H1 (cell line): ENCODE measurements at regions not wholly inside any gene's neighbourhood (a gene's known extent, or its start where the extent isn't known, plus 50 kb on each side); places are given as distances from the start of the nearest gene placed in this dataset.
A peak's percentile ranks its signal among the peaks of the same experiment; 100 is the strongest.

Source experiments
- CTCF ChIA-PET: fragments of 300-600 bp; sonication (Branson Sonifier 250); formaldehyde crosslinking; loops from one replicate; lab custom pipeline; 2021; ENCODE audit not compliant: partially characterized antibody; lab: Charles Lee
- POLR2A ChIA-PET: fragments of 300-600 bp; sonication (Branson Sonifier 250); formaldehyde crosslinking; loops from one replicate; lab custom pipeline; 2021; ENCODE audit warnings: inconsistent platforms; ENCODE audit not compliant: partially characterized antibody; lab: Charles Lee
- DNase-seq, 2 experiments: peaks; one replicate each; pipeline versions ENCODE4 v3.0.0 to v3.0.0-alpha.2; 2010 to 2022; ENCODE audit warnings: low spot score in 2 of 2, low read depth in 1 of 2, mixed read lengths in 1 of 2
- FAIRE-seq: peaks from 2 replicates; lab custom pipeline; 2011; peaks lifted over from hg19 to GRCh38; lab: Jason Lieb, UNC
- H2AFZ ChIP-seq: 2 replicates; pipeline ENCODE4 v1.8.1; 2012; ENCODE audit warnings: low read length, inconsistent platforms
- H2AK5ac ChIP-seq: 2 replicates; pipeline ENCODE4 v1.6.1; 2013; ENCODE audit warnings: low read depth, low read length
- H2BK120ac ChIP-seq: replicated peaks from 2 replicates; pipeline ENCODE3; 2013; ENCODE audit warnings: low read depth, low read length, inconsistent platforms
- H2BK12ac ChIP-seq: 2 replicates; pipeline ENCODE4 v1.6.1; 2013; ENCODE audit warnings: low read depth, low read length
- H2BK15ac ChIP-seq: 2 replicates; pipeline ENCODE4 v1.6.1; 2013; ENCODE audit warnings: low read length
- H2BK20ac ChIP-seq: 2 replicates; pipeline ENCODE4 v1.6.1; 2013; ENCODE audit warnings: low read length
- H2BK5ac ChIP-seq: 2 replicates; pipeline ENCODE4 v1.6.1; 2013; ENCODE audit warnings: low read depth, low read length
- H3K14ac ChIP-seq: 2 replicates; pipeline ENCODE4 v1.6.1; 2013; ENCODE audit warnings: inconsistent platforms; ENCODE audit not compliant: insufficient read length
- H3K18ac ChIP-seq: 2 replicates; pipeline ENCODE4 v1.6.1; 2013; ENCODE audit warnings: low read length; ENCODE audit errors: extremely low read depth
- H3K23ac ChIP-seq: 2 replicates; pipeline ENCODE4 v1.6.1; 2013; ENCODE audit warnings: inconsistent platforms; ENCODE audit not compliant: insufficient read length
- H3K23me2 ChIP-seq: 2 replicates; pipeline ENCODE4 v1.6.1; 2013; ENCODE audit warnings: low read depth, low read length
- H3K27ac ChIP-seq: 2 replicates; pipeline ENCODE4 v1.6.1; 2011; ENCODE audit warnings: low read depth, low read length, inconsistent platforms
- H3K27me3 ChIP-seq, 4 experiments: replicated peaks in 1 of 4; 1 replicate in 1 of 4; 2 replicates in 3 of 4; pipeline versions ENCODE4 v1.6.1 to v1.8.1; 2011 to 2013; ENCODE audit warnings: low read length in 3 of 4, mild to moderate bottlenecking in 3 of 4, inconsistent platforms in 2 of 4, mixed read lengths in 2 of 4, moderate library complexity in 1 of 4; ENCODE audit not compliant: control insufficient read depth in 3 of 4, insufficient read depth in 3 of 4; ENCODE audit errors: extremely low read depth in 1 of 4
- H3K36me3 ChIP-seq, 4 experiments: 2 replicates each; pipeline versions ENCODE4 v1.6.1 to v1.8.1; 2011 to 2013; ENCODE audit warnings: mild to moderate bottlenecking in 4 of 4, low read length in 3 of 4, moderate library complexity in 2 of 4, control low read depth in 1 of 4, inconsistent platforms in 1 of 4; ENCODE audit not compliant: insufficient read depth in 4 of 4, control insufficient read depth in 2 of 4
- H3K4ac ChIP-seq: replicated peaks from 2 replicates; pipeline ENCODE3; 2013; ENCODE audit warnings: low read length, low read depth, mixed read lengths, inconsistent platforms; ENCODE audit not compliant: insufficient read length
- H3K4me1 ChIP-seq, 4 experiments: replicated peaks in 1 of 4; 1 replicate in 1 of 4; 2 replicates in 3 of 4; pipeline versions ENCODE4 v1.6.1 to v1.8.1; 2011 to 2013; ENCODE audit warnings: low read length in 3 of 4, inconsistent platforms in 2 of 4, mixed read lengths in 1 of 4; ENCODE audit not compliant: insufficient read depth in 4 of 4, control insufficient read depth in 3 of 4
- H3K4me2 ChIP-seq, 2 experiments: 2 replicates each; pipeline versions ENCODE4 v1.6.1 to v1.8.1; 2011 to 2013; ENCODE audit warnings: low read depth in 2 of 2, low read length in 2 of 2, control low read depth in 1 of 2, inconsistent platforms in 1 of 2, mild to moderate bottlenecking in 1 of 2; ENCODE audit not compliant: insufficient read depth in 1 of 2
- H3K4me3 ChIP-seq, 4 experiments: fragments of 200-600, 300-600 bp in 1 of 4; sonication (generic), shearing (Covaris generic), sonication (Bioruptor Twin) in 1 of 4; 2 replicates each; pipeline versions ENCODE4 v1.5.1 to v1.8.1; 2011 to 2016; ENCODE audit warnings: low read length in 4 of 4, low read depth in 3 of 4, control low read depth in 2 of 4, inconsistent platforms in 2 of 4, mild to moderate bottlenecking in 2 of 4, mixed read lengths in 1 of 4, moderate library complexity in 1 of 4; ENCODE audit not compliant: insufficient read depth in 2 of 4; ENCODE audit errors: extremely low read depth in 1 of 4
- H3K56ac ChIP-seq: replicated peaks from 2 replicates; pipeline ENCODE3; 2013; ENCODE audit warnings: low read depth, mild to moderate bottlenecking, mixed read lengths, low read length, inconsistent platforms; ENCODE audit not compliant: insufficient read length
- H3K79me1 ChIP-seq: 2 replicates; pipeline ENCODE4 v1.6.1; 2013; ENCODE audit warnings: low read depth, low read length, control low read depth
- H3K79me2 ChIP-seq, 2 experiments: 2 replicates each; pipeline versions ENCODE4 v1.6.1 to v1.8.1; 2012 to 2013; ENCODE audit warnings: low read length in 2 of 2, mild to moderate bottlenecking in 2 of 2, inconsistent platforms in 1 of 2; ENCODE audit not compliant: insufficient read depth in 2 of 2, control insufficient read depth in 1 of 2
- H3K9ac ChIP-seq, 4 experiments: replicated peaks in 1 of 4; 1 replicate in 1 of 4; 2 replicates in 3 of 4; pipeline versions ENCODE4 v1.6.1 to v1.8.1; 2011 to 2013; ENCODE audit warnings: low read depth in 3 of 4, low read length in 3 of 4, control low read depth in 2 of 4, mild to moderate bottlenecking in 2 of 4, moderate library complexity in 2 of 4, inconsistent platforms in 1 of 4; ENCODE audit errors: extremely low read depth in 1 of 4
- H3K9me3 ChIP-seq, 2 experiments: 2 replicates each; pipeline versions ENCODE4 v1.6.1 to v1.8.1; 2012 to 2013; ENCODE audit warnings: mild to moderate bottlenecking in 2 of 2, moderate library complexity in 2 of 2, control low read depth in 1 of 2, inconsistent platforms in 1 of 2, low read depth in 1 of 2, low read length in 1 of 2, mixed read lengths in 1 of 2; ENCODE audit not compliant: insufficient read depth in 2 of 2
- H4K20me1 ChIP-seq, 2 experiments: replicated peaks in 1 of 2; 2 replicates each; pipeline versions ENCODE3 to v1.8.1; 2011 to 2013; ENCODE audit warnings: inconsistent platforms in 2 of 2, low read length in 2 of 2, mild to moderate bottlenecking in 1 of 2; ENCODE audit not compliant: insufficient read depth in 2 of 2, control insufficient read depth in 1 of 2
- H4K5ac ChIP-seq: 2 replicates; pipeline ENCODE4 v1.6.1; 2013; ENCODE audit warnings: low read length, low read depth, mixed read lengths, inconsistent platforms; ENCODE audit not compliant: insufficient read length
- H4K8ac ChIP-seq: 2 replicates; pipeline ENCODE4 v1.8.0; 2013; ENCODE audit warnings: mild to moderate bottlenecking, moderate library complexity, low read length, inconsistent platforms; ENCODE audit not compliant: insufficient read depth; ENCODE audit errors: extremely low read depth
- H4K91ac ChIP-seq: replicated peaks from 2 replicates; pipeline ENCODE3; 2013; ENCODE audit warnings: low read length, mixed read lengths, inconsistent platforms; ENCODE audit not compliant: insufficient read length
- TAF7 ChIP-seq: optimal IDR thresholded peaks from 2 replicates; pipeline ENCODE3; 2011; ENCODE audit warnings: low read depth, mild to moderate bottlenecking, inconsistent platforms, low read length, moderate library complexity, borderline replicate concordance
- TBP ChIP-seq: IDR thresholded peaks from 2 replicates; pipeline ENCODE4 v1.6.1; 2011; ENCODE audit warnings: low read depth, low read length, improper control_type of control experiment
- YY1 ChIP-seq: IDR thresholded peaks from 2 replicates; pipeline ENCODE4 v1.6.1; 2011; ENCODE audit warnings: low read depth, mild to moderate bottlenecking, low read length
- WGBS, 2 experiments: shearing (Covaris generic) in 1 of 2; methylation state at CpG; one replicate each; pipeline versions ENCODE4 v1.1.6 to v1.1.7; 2013 to 2015; ENCODE audit warnings: low lambda C conversion rate in 2 of 2, mixed read lengths in 2 of 2, inconsistent platforms in 1 of 2, low coverage in 1 of 2, missing lambda C conversion rate in 1 of 2; ENCODE audit not compliant: insufficient replicate concordance in 2 of 2, insufficient coverage in 1 of 2, insufficient read length in 1 of 2; ENCODE audit errors: extremely low coverage in 1 of 2, missing lambda C conversion rate in 1 of 2; 5-methylcytosine and 5-hydroxymethylcytosine counted together

DNA sequence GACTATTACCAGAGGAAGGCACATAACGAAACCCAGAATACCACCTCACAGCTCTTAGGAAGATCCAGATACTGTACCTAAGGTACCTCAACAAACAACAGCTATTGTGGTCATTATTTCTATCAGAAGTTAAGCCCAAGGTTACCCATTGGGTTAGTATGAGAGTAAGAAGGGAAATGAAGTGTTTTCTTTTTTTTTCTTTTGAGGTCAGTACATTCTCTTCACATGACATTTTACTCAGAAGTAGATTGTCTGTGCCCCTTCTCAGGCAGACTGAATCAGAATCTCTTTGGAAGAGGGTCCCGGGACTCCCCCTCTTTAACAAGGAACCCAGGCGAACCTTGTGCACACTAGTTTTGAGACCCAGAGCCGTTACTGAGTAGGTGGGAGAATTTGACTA, 233.7 kb upstream of the CXCR4 start (continued):
- no peak for TF ChIP-seq YY1

DNA sequence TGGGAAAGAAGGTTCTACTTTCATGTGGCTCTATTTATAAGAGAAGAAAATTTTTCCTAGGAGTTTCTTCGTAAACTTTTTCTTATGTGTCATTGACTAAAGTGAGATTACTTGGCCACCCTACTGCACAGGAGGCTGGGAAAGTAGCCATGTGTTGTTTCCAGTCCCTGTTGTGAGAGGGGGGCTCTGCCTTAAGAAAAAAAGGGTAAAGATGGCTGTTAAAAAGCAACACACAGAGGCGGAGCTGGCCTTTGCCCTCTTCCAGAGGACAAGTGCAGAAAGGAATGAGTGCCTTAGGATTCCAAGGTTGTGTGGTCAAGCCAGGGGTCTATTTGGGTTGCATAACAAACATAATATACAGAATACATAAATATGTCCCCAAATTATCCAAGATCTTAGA, 230.0 kb upstream of the CXCR4 start:
- Histone ChIP-seq H3K23me2 (no peaks in the 10 kb centered on the region), H3K4me1 (no peaks in the 10 kb centered on the region), H2AFZ (no peak overlapping the region), H3K9ac (no peak overlapping the region), H3K27me3 (no peaks in the 10 kb centered on the region), H3K4me3 (no peak overlapping the region), H2BK20ac (no peak overlapping the region), H3K79me1 (no peaks in the 10 kb centered on the region), H2BK5ac (no peak overlapping the region), H4K20me1 (no peaks in the 10 kb centered on the region), H2AK5ac (no peak overlapping the region), H4K91ac (no peak overlapping the region), H4K5ac (no peak overlapping the region), H2BK120ac (no peak overlapping the region), H3K27ac (no peak overlapping the region), H2BK15ac (no peak overlapping the region), H3K4me2 (no peak overlapping the region), H3K79me2 (no peaks in the 10 kb centered on the region), H4K8ac (no peak overlapping the region), H3K36me3 (no peaks in the 10 kb centered on the region), H3K18ac (no peak overlapping the region), H3K14ac (no peak overlapping the region), H3K56ac (no peak overlapping the region), H3K9me3 (no peaks in the 10 kb centered on the region), H3K23ac (no peak overlapping the region)
- WGBS, 2 experiments = 83% methylated on average over 2 of the region's 2 CpGs; no CpG with 5 or more reads in 1 of the 2 experiments
- POLR2A ChIA-PET = no interaction called here
- FAIRE-seq = no peak
- CTCF ChIA-PET = no interaction called here
- peak in 1 of 2 experiments; percentile 31 for DNase-seq
- no peak for TF ChIP-seq TAF7
- TF ChIP-seq TBP = no peak
- TF ChIP-seq, all 59 proteins: peak for 0
- Histone ChIP-seq H2BK12ac (no peak overlapping the region), H3K4ac (no peak overlapping the region)
